SK-N-SH (cell line): ENCODE measurements at regions not wholly inside any gene's neighbourhood (a gene's known extent, or its start where the extent isn't known, plus 50 kb on each side); places are given as distances from the start of the nearest gene placed in this dataset.

Experiments
- CTCF ChIA-PET: fragments of 300-600, 350-600 bp; formaldehyde crosslinking; extraction: SDS; loops from one replicate; lab custom pipeline; 2021; lab: Yijun Ruan, JAX
- POLR2A ChIA-PET: fragments of 350-600 bp; sonication (Branson Sonifier 250); formaldehyde crosslinking; extraction: SDS; loops from one replicate; lab custom pipeline; 2020; ENCODE audit warnings: antibody characterized with exemption, inconsistent platforms; lab: Yijun Ruan, JAX
- DNase-seq: peaks from one replicate; pipeline ENCODE4 v3.0.0; 2012
- H2AFZ ChIP-seq: fragments of 200-600 bp; sonication (generic); 2 replicates; pipeline ENCODE4 v1.8.1; 2016; ENCODE audit warnings: antibody characterized with exemption, mild to moderate bottlenecking, low read depth
- H3F3A ChIP-seq: fragments of 200-600 bp; sonication (generic); replicated peaks from 2 replicates; pipeline ENCODE3; 2016; ENCODE audit warnings: antibody characterized with exemption, mild to moderate bottlenecking; ENCODE audit not compliant: insufficient read depth
- H3K27ac ChIP-seq, 2 experiments: fragments of 200-500 bp in 1 of 2; fragments of 200-600 bp in 1 of 2; sonication (Bioruptor generic) in 1 of 2; sonication (generic), shearing (Covaris generic) in 1 of 2; 2 replicates each; pipeline versions ENCODE4 v1.5.1 to v1.6.1; 2014 to 2016; ENCODE audit warnings: low read depth in 2 of 2, inconsistent platforms in 1 of 2, low read length in 1 of 2, mild to moderate bottlenecking in 1 of 2, mixed read lengths in 1 of 2
- H3K27me3 ChIP-seq: fragments of 200-600 bp; sonication (generic), shearing (Covaris generic); 2 replicates; pipeline ENCODE4 v1.6.1; 2016; ENCODE audit warnings: mixed run types; ENCODE audit not compliant: insufficient read depth
- H3K36me3 ChIP-seq, 2 experiments: fragments of 200-500 bp in 1 of 2; fragments of 200-600 bp in 1 of 2; sonication (Bioruptor generic) in 1 of 2; sonication (generic) in 1 of 2; replicated peaks in 1 of 2; 2 replicates each; pipeline versions ENCODE3 to v1.5.1; 2014 to 2016; ENCODE audit warnings: low read length in 1 of 2, mild to moderate bottlenecking in 1 of 2; ENCODE audit not compliant: insufficient read depth in 2 of 2, control insufficient read depth in 1 of 2
- H3K4me1 ChIP-seq, 2 experiments: fragments of 200-500 bp in 1 of 2; fragments of 200-600 bp in 1 of 2; sonication (Bioruptor generic) in 1 of 2; sonication (generic), shearing (Covaris generic) in 1 of 2; 2 replicates each; pipeline versions ENCODE4 v1.5.1 to v1.6.1; 2014 to 2016; ENCODE audit warnings: low read depth in 1 of 2, low read length in 1 of 2, mixed run types in 1 of 2; ENCODE audit not compliant: insufficient read depth in 2 of 2, control insufficient read depth in 1 of 2
- H3K4me2 ChIP-seq: fragments of 200-600 bp; sonication (generic), shearing (Covaris generic); 2 replicates; pipeline ENCODE4 v1.6.1; 2017; ENCODE audit warnings: mixed run types
- H3K4me3 ChIP-seq, 2 experiments: fragments of 200-500 bp in 1 of 2; fragments of 200-600 bp in 1 of 2; sonication (Bioruptor generic) in 1 of 2; sonication (generic), shearing (Covaris generic) in 1 of 2; 2 replicates each; pipeline versions ENCODE4 v1.5.1 to v1.8.1; 2014 to 2016; ENCODE audit warnings: low read depth in 2 of 2, inconsistent platforms in 1 of 2, low read length in 1 of 2, mild to moderate bottlenecking in 1 of 2, mixed read lengths in 1 of 2, moderate library complexity in 1 of 2
- H3K79me2 ChIP-seq: fragments of 200-600 bp; sonication (generic); 2 replicates; pipeline ENCODE4 v1.8.1; 2017; ENCODE audit warnings: mild to moderate bottlenecking; ENCODE audit not compliant: insufficient read depth
- H3K9ac ChIP-seq: fragments of 200-600 bp; sonication (generic); 2 replicates; pipeline ENCODE4 v1.6.1; 2017; ENCODE audit warnings: mixed run types
- H3K9me2 ChIP-seq: fragments of 200-600 bp; sonication (generic); 2 replicates; pipeline ENCODE4 v1.6.1; 2017; ENCODE audit warnings: mixed run types
- H3K9me3 ChIP-seq: fragments of 200-600 bp; sonication (generic); 2 replicates; pipeline ENCODE4 v1.6.1; 2017; ENCODE audit warnings: mixed run types, mild to moderate bottlenecking, moderate library complexity
- H4K20me1 ChIP-seq: fragments of 200-600 bp; sonication (generic); 2 replicates; pipeline ENCODE4 v1.6.1; 2017; ENCODE audit warnings: mild to moderate bottlenecking, mixed run types; ENCODE audit not compliant: insufficient read depth
- CTCF ChIP-seq: fragments of 200-600 bp; sonication (generic); IDR thresholded peaks from 2 replicates; pipeline ENCODE4 v1.6.1; 2017; ENCODE audit warnings: antibody characterized with exemption, mild to moderate bottlenecking, moderate library complexity
- ELF1 ChIP-seq: IDR thresholded peaks from 2 replicates; pipeline ENCODE4 v1.4.0; 2012
- EP300 ChIP-seq, 2 experiments: IDR thresholded peaks; 2 replicates each; pipeline versions ENCODE4 v1.4.0 to v1.6.1; 2012; ENCODE audit warnings: borderline replicate concordance in 1 of 2, low read depth in 1 of 2, low read length in 1 of 2
- EZH2phosphoT487 ChIP-seq: fragments of 200-600 bp; sonication (generic); IDR thresholded peaks from 2 replicates; pipeline ENCODE4 v1.6.1; 2017; ENCODE audit warnings: low read depth, mixed run types, mild to moderate bottlenecking, antibody characterized with exemption, moderate library complexity, borderline replicate concordance
- FOSL2 ChIP-seq: IDR thresholded peaks from 2 replicates; pipeline ENCODE4 v1.4.0; 2012; ENCODE audit warnings: low read depth, mild to moderate bottlenecking, moderate library complexity, borderline replicate concordance
- FOXJ3 ChIP-seq: sonication (generic); formaldehyde crosslinking; IDR thresholded peaks from 2 replicates; pipeline ENCODE4 v1.5.1; 2020; ENCODE audit warnings: mild to moderate bottlenecking, missing genetic modification reagents
- GABPA ChIP-seq: IDR thresholded peaks from 2 replicates; pipeline ENCODE4 v1.4.0; 2012; ENCODE audit warnings: low read depth, mild to moderate bottlenecking
- GATA2 ChIP-seq: sonication (generic); formaldehyde crosslinking; IDR thresholded peaks from 2 replicates; pipeline ENCODE4 v1.5.0; 2020; ENCODE audit warnings: mild to moderate bottlenecking, missing genetic modification reagents
- IRF3 ChIP-seq: fragments of 150-350 bp; IDR thresholded peaks from 2 replicates; pipeline ENCODE4 v1.6.1; 2016; ENCODE audit warnings: mild to moderate bottlenecking, low read depth, low read length
- JUND ChIP-seq: IDR thresholded peaks from 2 replicates; pipeline ENCODE4 v1.4.0; 2012
- MEF2A ChIP-seq: IDR thresholded peaks from 2 replicates; pipeline ENCODE4 v1.4.0; 2012; ENCODE audit warnings: low read depth, borderline replicate concordance
- NRF1 ChIP-seq: IDR thresholded peaks from 2 replicates; pipeline ENCODE4 v1.6.1; 2012; ENCODE audit warnings: low read depth, mild to moderate bottlenecking, low read length
- POLR2AphosphoS5 ChIP-seq: IDR thresholded peaks from 2 replicates; pipeline ENCODE4 v1.6.1; 2012; ENCODE audit warnings: low read depth, low read length
- RCOR1 ChIP-seq: fragments of 150-350 bp; IDR thresholded peaks from 2 replicates; pipeline ENCODE4 v1.6.1; 2017; ENCODE audit warnings: antibody characterized with exemption, low read length
- RFX5 ChIP-seq: IDR thresholded peaks from 2 replicates; pipeline ENCODE4 v1.6.1; 2012; ENCODE audit warnings: mild to moderate bottlenecking, improper control_type of control experiment, low read length
- SMC3 ChIP-seq: IDR thresholded peaks from 2 replicates; pipeline ENCODE4 v1.6.1; 2012; ENCODE audit warnings: low read depth, low read length, improper control_type of control experiment
- TAF1 ChIP-seq: IDR thresholded peaks from 2 replicates; pipeline ENCODE4 v1.6.1; 2012; ENCODE audit warnings: low read depth, mild to moderate bottlenecking, low read length, moderate library complexity, borderline replicate concordance
- TCF12 ChIP-seq: IDR thresholded peaks from 2 replicates; pipeline ENCODE4 v1.4.0; 2012
- YY1 ChIP-seq: IDR thresholded peaks from 2 replicates; pipeline ENCODE4 v1.4.0; 2012; ENCODE audit warnings: low read depth, mild to moderate bottlenecking
- ZBTB33 ChIP-seq: IDR thresholded peaks from 2 replicates; pipeline ENCODE4 v1.4.0; 2012; ENCODE audit warnings: low read depth, borderline replicate concordance
- WGBS: methylation state at CpG from one replicate; pipeline ENCODE4 v1.1.6; 2017; ENCODE audit warnings: low lambda C conversion rate; 5-methylcytosine and 5-hydroxymethylcytosine counted together
- TF ChIP-seq, protein P1 (sequence below): IDR thresholded peaks from 2 replicates; pipeline ENCODE4 v1.4.0; 2012; ENCODE audit warnings: low read depth
- TF ChIP-seq, protein P2 (sequence below): IDR thresholded peaks from 2 replicates; pipeline ENCODE4; 2012

DNA sequence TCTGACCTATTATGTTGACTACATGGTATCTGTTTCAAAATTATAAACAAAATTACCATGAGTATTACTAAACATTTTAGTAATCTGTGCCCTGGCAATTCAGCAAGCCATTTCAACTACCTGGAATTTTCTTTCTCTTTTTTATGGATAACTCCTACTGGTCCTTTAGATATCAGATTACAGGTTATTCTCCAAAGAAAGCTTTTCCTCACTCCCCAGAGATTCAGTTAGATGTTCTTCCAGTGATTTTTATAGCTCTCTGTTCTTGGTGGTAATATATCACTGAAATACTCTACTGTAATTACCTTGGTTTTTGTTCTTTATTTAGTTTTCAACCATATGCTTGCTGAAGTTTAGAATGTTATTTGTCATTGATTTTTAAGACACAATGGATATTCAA, 930.2 kb upstream of the FOXG1 start:
- no peaks in the 10 kb centered on the region for H3K27me3 ChIP-seq
- H3K4me3 ChIP-seq: no peak overlapping the region
- no peaks in the 10 kb centered on the region for H3K9me3 ChIP-seq
- no peaks in the 10 kb centered on the region for H3K36me3 ChIP-seq
- no peaks in the 10 kb centered on the region; a peak in 1 of 4 replicates for H3K4me1 ChIP-seq
- no peak for DNase-seq
- no peaks in the 10 kb centered on the region for H3K79me2 ChIP-seq
- H3K9ac ChIP-seq: no peak overlapping the region
- no peaks in the 10 kb centered on the region for H3K9me2 ChIP-seq
- no peaks in the 10 kb centered on the region for H3F3A ChIP-seq
- H3K4me2 ChIP-seq: no peak overlapping the region
- H3K27ac ChIP-seq: no peak overlapping the region
- no peaks in the 10 kb centered on the region for H4K20me1 ChIP-seq
- H2AFZ ChIP-seq: no peak overlapping the region
- CTCF ChIA-PET: no interaction called here
- no peak for TF ChIP-seq YY1
- TF ChIP-seq RCOR1: no peak
- no peak for TF ChIP-seq FOSL2
- no peak for TF ChIP-seq CTCF
- TF ChIP-seq SMC3: no peak
- no peak for TF ChIP-seq GABPA
- TF ChIP-seq RFX5: no peak
- no peak for TF ChIP-seq ELF1
- TF ChIP-seq, protein P1, sequence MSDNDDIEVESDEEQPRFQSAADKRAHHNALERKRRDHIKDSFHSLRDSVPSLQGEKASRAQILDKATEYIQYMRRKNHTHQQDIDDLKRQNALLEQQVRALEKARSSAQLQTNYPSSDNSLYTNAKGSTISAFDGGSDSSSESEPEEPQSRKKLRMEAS: no peak
- no peak for TF ChIP-seq EP300 (IDR thresholded peaks at IDR 0.05; ENCODE audit: borderline replicate concordance in 1 of 2, low read depth in 1 of 2, low read length in 1 of 2)
- TF ChIP-seq FOXJ3: no peak
- no peak for TF ChIP-seq TCF12
- TF ChIP-seq IRF3: no peak
- TF ChIP-seq GATA2: no peak
- TF ChIP-seq JUND: no peak
- TF ChIP-seq MEF2A: no peak
- POLR2A ChIA-PET: no interaction called here

- Histone ChIP-seq H3K4me2 (peak overlapping the region; percentile 76), H4K20me1 (no peaks in the 10 kb centered on the region), H3K9ac (peak overlapping the region; percentile 52; the same call in 1 of the 2 replicates), H3K79me2 (no peaks in the 10 kb centered on the region), H3K27me3 (no peaks in the 10 kb centered on the region), H3K4me1 (no peaks in the 10 kb centered on the region; a peak in 1 of 4 replicates), H3K36me3 (no peaks in the 10 kb centered on the region), H3K4me3 (peak overlapping the region; percentile 55 to 63), H3K27ac (peak overlapping the region; percentile 62), H3F3A (no peaks in the 10 kb centered on the region), H3K9me2 (no peaks in the 10 kb centered on the region), H3K9me3 (no peaks in the 10 kb centered on the region), H2AFZ (peak overlapping the region; percentile 82; the same call in 1 of the 2 replicates)
- ChIA-PET CTCF (no interaction called here), POLR2A (no interaction called here)
- WGBS: 19% methylated on average over 8 of the region's 54 CpGs
- TF ChIP-seq, protein P1: 0 out of 2 replicates have a peak, but pooled peaks have one; percentile 34
- no peak for TF ChIP-seq GABPA
- TF ChIP-seq YY1: peak; percentile 58; the same call in 1 of the 2 replicates
- no peak for TF ChIP-seq TCF12
- peak; percentile 21; the same call in 1 of the 2 replicates for TF ChIP-seq TAF1
- no peak for TF ChIP-seq POLR2AphosphoS5
- no peak for TF ChIP-seq GATA2
- no peak for TF ChIP-seq ZBTB33
- TF ChIP-seq EZH2phosphoT487: no peak
- TF ChIP-seq, protein P2, sequence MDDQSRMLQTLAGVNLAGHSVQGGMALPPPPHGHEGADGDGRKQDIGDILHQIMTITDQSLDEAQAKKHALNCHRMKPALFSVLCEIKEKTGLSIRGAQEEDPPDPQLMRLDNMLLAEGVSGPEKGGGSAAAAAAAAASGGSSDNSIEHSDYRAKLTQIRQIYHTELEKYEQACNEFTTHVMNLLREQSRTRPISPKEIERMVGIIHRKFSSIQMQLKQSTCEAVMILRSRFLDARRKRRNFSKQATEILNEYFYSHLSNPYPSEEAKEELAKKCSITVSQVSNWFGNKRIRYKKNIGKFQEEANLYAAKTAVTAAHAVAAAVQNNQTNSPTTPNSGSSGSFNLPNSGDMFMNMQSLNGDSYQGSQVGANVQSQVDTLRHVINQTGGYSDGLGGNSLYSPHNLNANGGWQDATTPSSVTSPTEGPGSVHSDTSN: no peak
- peak; percentile 33; the same call in 1 of the 2 replicates for TF ChIP-seq NRF1
- peak; percentile 38 for DNase-seq
These were observed 921.2 kb upstream of the FOXG1 start for GRCh38 chr14:27845241-27845850.
